Uterus (tissue), 2 donors: ENCODE measurements at regions not wholly inside any gene's neighbourhood (a gene's known extent, or its start where the extent isn't known, plus 50 kb on each side); places are given as distances from the start of the nearest gene placed in this dataset.

Experiments used
- POLR2A ChIP-seq, 2 donors: fragments of 450-650 bp; IDR thresholded peaks; one replicate each; pipeline ENCODE4 v1.6.1; 2016; ENCODE audit warnings: antibody characterized with exemption in 2 of 2, mild to moderate bottlenecking in 1 of 2, moderate library complexity in 1 of 2
- TF ChIP-seq, protein P1 (sequence below), 4 experiments: fragments of 200-600 bp in 2 of 4; fragments of 450-650 bp in 2 of 4; sonication (generic) in 2 of 4; IDR thresholded peaks; one replicate each; pipeline ENCODE4 v1.5.1; 2016 to 2019; ENCODE audit warnings: antibody characterized with exemption in 4 of 4, mild to moderate bottlenecking in 2 of 4, moderate library complexity in 1 of 4

DNA sequence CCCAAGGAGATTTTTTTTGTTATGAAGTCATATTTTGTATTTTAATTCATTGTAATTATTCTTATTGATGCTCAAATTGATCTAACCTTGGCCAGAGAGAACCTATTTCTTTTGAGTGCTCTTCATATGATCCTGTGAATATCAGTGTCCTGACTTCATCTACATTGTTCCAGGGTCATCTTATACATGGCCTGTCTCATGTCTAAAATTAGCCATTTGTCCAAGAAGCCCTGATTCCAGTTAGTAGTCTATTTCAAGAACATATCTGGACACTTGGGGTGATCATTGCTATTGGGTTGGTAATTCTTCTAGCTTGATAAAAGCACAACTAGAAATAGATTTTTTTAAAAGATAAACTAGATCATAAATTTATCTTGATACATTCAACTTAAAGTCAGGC, 266.2 kb downstream of the SPRY1 start:
- TF ChIP-seq, protein P1, sequence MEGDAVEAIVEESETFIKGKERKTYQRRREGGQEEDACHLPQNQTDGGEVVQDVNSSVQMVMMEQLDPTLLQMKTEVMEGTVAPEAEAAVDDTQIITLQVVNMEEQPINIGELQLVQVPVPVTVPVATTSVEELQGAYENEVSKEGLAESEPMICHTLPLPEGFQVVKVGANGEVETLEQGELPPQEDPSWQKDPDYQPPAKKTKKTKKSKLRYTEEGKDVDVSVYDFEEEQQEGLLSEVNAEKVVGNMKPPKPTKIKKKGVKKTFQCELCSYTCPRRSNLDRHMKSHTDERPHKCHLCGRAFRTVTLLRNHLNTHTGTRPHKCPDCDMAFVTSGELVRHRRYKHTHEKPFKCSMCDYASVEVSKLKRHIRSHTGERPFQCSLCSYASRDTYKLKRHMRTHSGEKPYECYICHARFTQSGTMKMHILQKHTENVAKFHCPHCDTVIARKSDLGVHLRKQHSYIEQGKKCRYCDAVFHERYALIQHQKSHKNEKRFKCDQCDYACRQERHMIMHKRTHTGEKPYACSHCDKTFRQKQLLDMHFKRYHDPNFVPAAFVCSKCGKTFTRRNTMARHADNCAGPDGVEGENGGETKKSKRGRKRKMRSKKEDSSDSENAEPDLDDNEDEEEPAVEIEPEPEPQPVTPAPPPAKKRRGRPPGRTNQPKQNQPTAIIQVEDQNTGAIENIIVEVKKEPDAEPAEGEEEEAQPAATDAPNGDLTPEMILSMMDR (IDR thresholded peaks at IDR 0.05) = no peak
- TF ChIP-seq POLR2A (IDR thresholded peaks at IDR 0.05) = no peak
